ENCODE measurements at regions not wholly inside any gene's neighbourhood (a gene's known extent, or its start where the extent isn't known, plus 50 kb on each side); places are given as distances from the start of the nearest gene placed in this dataset.

DNA sequence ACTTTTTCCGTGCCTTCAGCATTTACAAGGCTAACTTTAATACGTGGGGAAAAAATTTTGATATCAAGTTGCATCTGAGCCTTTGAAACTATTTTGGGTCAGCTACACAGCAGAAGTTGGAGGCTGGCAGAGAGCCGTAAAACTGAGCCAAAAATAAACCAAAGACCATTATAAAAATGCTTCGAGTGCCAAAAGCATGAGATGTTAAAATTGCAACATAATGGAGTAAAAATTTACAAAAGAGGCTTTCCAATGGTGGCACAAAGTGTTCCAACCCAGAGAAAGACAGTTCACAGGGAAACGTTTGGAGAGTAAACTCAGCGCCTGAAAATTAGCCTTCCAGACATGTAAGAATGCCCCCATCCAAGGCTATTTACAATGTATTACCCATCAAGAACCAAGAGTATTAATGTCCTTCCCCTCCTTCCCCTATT is 190.3 kb downstream of the TLE1 start (continued):
- TF ChIP-seq ZBTB49 (CRISPR knock-in tag; IDR thresholded peaks at IDR 0.05; ENCODE audit: borderline replicate concordance) = no peak
- no peak for TF ChIP-seq RBM34 (IDR thresholded peaks at IDR 0.05; ENCODE audit: borderline replicate concordance, insufficient read depth, low read length)

GRCh38 chr9:81498576-81498975 is 190.8 kb downstream of the TLE1 start:
- CTCF ChIA-PET (ENCODE audit: low intra/inter-chr PET ratio) = no interaction called here
- Histone ChIP-seq H3K36me3 (ENCODE audit: control insufficient read depth, insufficient read depth, low read length) (no peaks in the 10 kb centered on the region), H3K27ac (ENCODE audit: extremely low read depth, low read depth, low read length) (no peak overlapping the region), H3K4me3 (no peak overlapping the region), H3K4me2 (ENCODE audit: insufficient read depth, low read length) (no peak overlapping the region), H2AFZ (ENCODE audit: low read depth, low read length) (no peak overlapping the region), H3K9ac (ENCODE audit: insufficient read depth in 1 of 2, low read depth in 2 of 2, low read length in 2 of 2) (no peak overlapping the region), H3K9me3 (replicated peaks; ENCODE audit: control insufficient read depth, insufficient read depth, low read depth, low read length) (no peaks in the 10 kb centered on the region), H3K4me1 (replicated peaks in 1 of 2; ENCODE audit: control insufficient read depth in 2 of 2, insufficient read depth in 2 of 2, low read length in 2 of 2) (no peaks in the 10 kb centered on the region), H3K27me3 (ENCODE audit: control insufficient read depth in 2 of 2, insufficient read depth in 2 of 2, low read length in 2 of 2) (no peaks in the 10 kb centered on the region), H3K79me2 (ENCODE audit: control insufficient read depth, insufficient read depth, low read length) (no peaks in the 10 kb centered on the region), H4K20me1 (replicated peaks; ENCODE audit: control insufficient read depth, insufficient read depth, low read length) (no peaks in the 10 kb centered on the region), H3K9me1 (ENCODE audit: control insufficient read depth, insufficient read depth, low read length) (no peaks in the 10 kb centered on the region)
- FAIRE-seq = no peak
- 0% methylated on average over 5 of the region's 5 CpGs for WGBS (ENCODE audit: insufficient coverage, low coverage, missing lambda C conversion rate)
- intact Hi-C loops (cut with micrococcal nuclease) (no loop called here), in situ Hi-C loops (cut with MboI) (no loop called here)
- DNase-seq (ENCODE audit: extremely low read depth in 1 of 4, low spot score in 3 of 4) = no peak
- TF ChIP-seq SAFB (IDR thresholded peaks at IDR 0.05; ENCODE audit: borderline replicate concordance, low read depth, low read length) (no peak), RBM34 (IDR thresholded peaks at IDR 0.05; ENCODE audit: borderline replicate concordance, insufficient read depth, low read length) (no peak), MCM5 (IDR thresholded peaks at IDR 0.05; ENCODE audit: low read depth) (no peak), SMARCB1 (IDR thresholded peaks at IDR 0.05; ENCODE audit: insufficient read length, low read depth) (no peak), XRCC4 (IDR thresholded peaks at IDR 0.05; ENCODE audit: extremely low read depth, insufficient read depth, insufficient read length) (no peak), MTA3 (IDR thresholded peaks at IDR 0.05; ENCODE audit: borderline replicate concordance) (no peak), RFX7 (CRISPR knock-in tag; IDR thresholded peaks at IDR 0.05) (no peak), COPS2 (conservative IDR thresholded peaks at IDR 0.05) (no peak), IRF1 (CRISPR knock-in tag; IDR thresholded peaks at IDR 0.05; ENCODE audit: borderline replicate concordance) (no peak), GATA2 (CRISPR knock-in tag; IDR thresholded peaks at IDR 0.05) (no peak)
- no TSS peak for BruUV-seq (replicated peaks)
- ATAC-seq = no peak
- POLR2A ChIA-PET = no interaction called here
